Stomach (tissue), 4 donors: ENCODE measurements at regions not wholly inside any gene's neighbourhood (a gene's known extent, or its start where the extent isn't known, plus 50 kb on each side); places are given as distances from the start of the nearest gene placed in this dataset.

ENCODE experiments used
- CTCF ChIP-seq, 7 experiments: fragments of 450-650 bp in 4 of 7; fragments of 200-600 bp in 3 of 7; sonication (generic) in 3 of 7; IDR thresholded peaks; one replicate each; pipeline ENCODE4 v1.5.1; 2016 to 2019; ENCODE audit warnings: antibody characterized with exemption in 7 of 7, control low read depth in 2 of 7, mild to moderate bottlenecking in 1 of 7
- POLR2A ChIP-seq, 4 donors: fragments of 450-650 bp; IDR thresholded peaks; one replicate each; pipeline ENCODE4 v1.6.1; 2016; ENCODE audit warnings: antibody characterized with exemption in 4 of 4, control low read depth in 2 of 4, mild to moderate bottlenecking in 1 of 4, moderate library complexity in 1 of 4

DNA sequence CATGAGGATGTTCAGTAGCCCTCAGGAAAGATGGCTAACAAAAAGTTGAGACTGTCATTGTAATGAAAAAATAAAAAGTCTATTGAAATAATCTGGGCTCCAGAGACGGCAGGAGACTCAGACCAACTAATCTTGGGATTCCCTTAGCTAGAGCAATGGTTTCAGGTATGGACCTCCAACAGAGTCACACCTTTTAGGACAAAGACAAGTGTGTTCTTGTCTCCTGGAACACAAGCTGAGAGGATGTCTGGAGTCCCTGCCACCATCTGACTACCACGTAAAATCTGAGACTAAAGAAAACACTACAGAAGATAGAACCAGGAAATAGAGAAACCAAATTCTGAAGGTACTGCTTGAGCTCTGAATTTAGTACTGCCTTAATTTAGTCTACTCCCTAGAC, 103.3 kb upstream of the RBBP8 start:
- TF ChIP-seq CTCF (IDR thresholded peaks at IDR 0.05) (no peak), POLR2A (IDR thresholded peaks at IDR 0.05) (no peak)
